IMR-90 (cell line): ENCODE measurements at regions not wholly inside any gene's neighbourhood (a gene's known extent, or its start where the extent isn't known, plus 50 kb on each side); places are given as distances from the start of the nearest gene placed in this dataset.

ENCODE experiments used
- ATAC-seq: fragments of 200-7000 bp; cut with Tn5 transposase; 2 replicates; pipeline ENCODE4 v1.9.1; 2020; ENCODE audit warnings: low read depth, mild to moderate bottlenecking, moderate library complexity
- BruUV-seq: library from RNA; stranded (reverse); fragments of 400-500 nt; replicated peaks from 2 replicates; lab custom pipeline; 2021; lab: Mats Ljungman, UMichigan
- CTCF ChIA-PET: fragments of 300-600 bp; formaldehyde crosslinking; extraction: SDS; loops from one replicate; lab custom pipeline; 2021; ENCODE audit warnings: antibody characterized with exemption; lab: Yijun Ruan, JAX
- POLR2A ChIA-PET: fragments of 300-600 bp; sonication (Branson Sonifier 250); formaldehyde crosslinking; loops from one replicate; lab custom pipeline; 2022; ENCODE audit warnings: antibody characterized with exemption; ENCODE audit not compliant: unreplicated experiment; lab: Charles Lee
- DNase-seq: peaks from one replicate; pipeline ENCODE4 v3.0.0; 2013
- H2AFZ ChIP-seq: replicated peaks from 2 replicates; pipeline ENCODE3; 2013; ENCODE audit warnings: low read length, mild to moderate bottlenecking; ENCODE audit not compliant: poor library complexity
- H2AK5ac ChIP-seq: 2 replicates; pipeline ENCODE4 v1.6.1; 2013; ENCODE audit warnings: low read depth, low read length, inconsistent platforms
- H2AK9ac ChIP-seq: replicated peaks from 2 replicates; pipeline ENCODE3; 2013; ENCODE audit warnings: mild to moderate bottlenecking, low read depth, low read length, moderate library complexity; ENCODE audit not compliant: poor library complexity
- H2BK120ac ChIP-seq: 2 replicates; pipeline ENCODE4 v1.6.1; 2013; ENCODE audit warnings: low read depth, low read length, inconsistent platforms
- H2BK15ac ChIP-seq: 3 replicates; pipeline ENCODE4 v1.6.1; 2013; ENCODE audit warnings: low read depth, low read length, inconsistent platforms
- H2BK20ac ChIP-seq: 2 replicates; pipeline ENCODE4 v1.6.1; 2013; ENCODE audit warnings: low read depth, mild to moderate bottlenecking, inconsistent platforms, low read length, moderate library complexity
- H2BK5ac ChIP-seq: 2 replicates; pipeline ENCODE4 v1.6.1; 2013; ENCODE audit warnings: mild to moderate bottlenecking, low read depth, low read length, inconsistent platforms; ENCODE audit not compliant: poor library complexity, severe bottlenecking
- H3K14ac ChIP-seq: replicated peaks from 2 replicates; pipeline ENCODE4 v1.6.1; 2013; ENCODE audit warnings: low read depth, low read length, inconsistent platforms
- H3K18ac ChIP-seq: 2 replicates; pipeline ENCODE4 v1.6.1; 2013; ENCODE audit warnings: low read depth, low read length, control low read depth
- H3K23ac ChIP-seq: 2 replicates; pipeline ENCODE4 v1.6.1; 2013; ENCODE audit warnings: low read depth, low read length, inconsistent platforms
- H3K27ac ChIP-seq: 2 replicates; pipeline ENCODE4 v1.5.1; 2013; ENCODE audit warnings: mild to moderate bottlenecking, control low read depth, low read length; ENCODE audit not compliant: insufficient read depth
- H3K27me3 ChIP-seq: 2 replicates; pipeline ENCODE4 v1.6.1; 2013; ENCODE audit warnings: low read length; ENCODE audit not compliant: control insufficient read depth, insufficient read depth
- H3K36me3 ChIP-seq: 2 replicates; pipeline ENCODE4 v1.6.1; 2013; ENCODE audit warnings: low read length, mixed read lengths; ENCODE audit not compliant: control insufficient read depth, insufficient read depth
- H3K4ac ChIP-seq: 2 replicates; pipeline ENCODE4 v1.6.1; 2013; ENCODE audit warnings: low read depth, low read length, inconsistent platforms
- H3K4me1 ChIP-seq: 2 replicates; pipeline ENCODE4 v1.6.1; 2013; ENCODE audit warnings: low read length, mixed read lengths; ENCODE audit not compliant: control insufficient read depth, insufficient read depth
- H3K4me2 ChIP-seq: 2 replicates; pipeline ENCODE4 v1.6.1; 2013; ENCODE audit warnings: low read depth, mild to moderate bottlenecking, control low read depth, low read length, moderate library complexity
- H3K4me3 ChIP-seq: 2 replicates; pipeline ENCODE4 v1.5.1; 2013; ENCODE audit warnings: low read depth, mild to moderate bottlenecking, control low read depth, low read length, moderate library complexity; ENCODE audit not compliant: insufficient read depth
- H3K56ac ChIP-seq: 2 replicates; pipeline ENCODE4 v1.6.1; 2013; ENCODE audit warnings: low read length, inconsistent platforms; ENCODE audit not compliant: insufficient read depth; ENCODE audit errors: extremely low read depth
- H3K79me1 ChIP-seq, 2 experiments: 2 replicates each; pipeline ENCODE4 v1.6.1; 2013; ENCODE audit warnings: low read length in 2 of 2, inconsistent platforms in 1 of 2, low read depth in 1 of 2
- H3K9ac ChIP-seq: 2 replicates; pipeline ENCODE4 v1.6.1; 2013; ENCODE audit warnings: low read depth, low read length, control low read depth
- H3K9me1 ChIP-seq: 2 replicates; pipeline ENCODE4 v1.6.1; 2013; ENCODE audit warnings: low read length, inconsistent platforms; ENCODE audit not compliant: insufficient read depth
- H3K9me3 ChIP-seq: 2 replicates; pipeline ENCODE4 v1.6.1; 2013; ENCODE audit warnings: low read length; ENCODE audit not compliant: control insufficient read depth, insufficient read depth
- H4K20me1 ChIP-seq: 2 replicates; pipeline ENCODE4 v1.6.1; 2013; ENCODE audit warnings: low read length, inconsistent platforms; ENCODE audit not compliant: insufficient read depth
- H4K5ac ChIP-seq: 2 replicates; pipeline ENCODE4 v1.6.1; 2013; ENCODE audit warnings: mild to moderate bottlenecking, low read depth, low read length, control low read depth
- H4K8ac ChIP-seq, 2 experiments: 2 replicates each; pipeline ENCODE4 v1.6.1; 2013; ENCODE audit warnings: low read depth in 2 of 2, low read length in 2 of 2, control low read depth in 1 of 2, inconsistent platforms in 1 of 2
- H4K91ac ChIP-seq: 2 replicates; pipeline ENCODE4 v1.6.1; 2013; ENCODE audit warnings: low read depth, low read length, inconsistent platforms; ENCODE audit not compliant: insufficient read depth
- BHLHE40 ChIP-seq: fragments of 150-350 bp; IDR thresholded peaks from 2 replicates; pipeline ENCODE4 v1.6.1; 2016; ENCODE audit warnings: mild to moderate bottlenecking, low read depth, low read length
- CEBPB ChIP-seq: IDR thresholded peaks from 2 replicates; pipeline ENCODE4 v1.6.1; 2012; ENCODE audit warnings: low read depth, low read length, improper control_type of control experiment
- CHD1 ChIP-seq: IDR thresholded peaks from 2 replicates; pipeline ENCODE4 v1.6.1; 2012; ENCODE audit warnings: low read depth, low read length, improper control_type of control experiment
- CTCF ChIP-seq: conservative IDR thresholded peaks from 2 replicates; pipeline ENCODE4 v1.5.1; 2012; ENCODE audit warnings: mild to moderate bottlenecking, low read depth, low read length, improper control_type of control experiment
- ELK1 ChIP-seq: fragments of 150-350 bp; IDR thresholded peaks from 2 replicates; pipeline ENCODE4 v1.6.1; 2016; ENCODE audit warnings: low read depth, mild to moderate bottlenecking, low read length, moderate library complexity, borderline replicate concordance
- MAFK ChIP-seq: IDR thresholded peaks from 2 replicates; pipeline ENCODE4 v1.6.1; 2012; ENCODE audit warnings: low read depth, low read length, improper control_type of control experiment
- MAZ ChIP-seq: IDR thresholded peaks from 2 replicates; pipeline ENCODE4 v1.6.1; 2012; ENCODE audit warnings: low read depth, mild to moderate bottlenecking, low read length, improper control_type of control experiment, moderate library complexity, borderline replicate concordance
- MXI1 ChIP-seq: IDR thresholded peaks from 2 replicates; pipeline ENCODE4 v1.6.1; 2012; ENCODE audit warnings: low read depth, mild to moderate bottlenecking, low read length, moderate library complexity, borderline replicate concordance
- POLR2A ChIP-seq: IDR thresholded peaks from 2 replicates; pipeline ENCODE4 v1.6.1; 2012; ENCODE audit warnings: mild to moderate bottlenecking, low read depth, low read length
- RAD21 ChIP-seq: IDR thresholded peaks from 2 replicates; pipeline ENCODE4 v1.6.1; 2012; ENCODE audit warnings: low read length, improper control_type of control experiment
- RCOR1 ChIP-seq: IDR thresholded peaks from 2 replicates; pipeline ENCODE4 v1.6.1; 2012; ENCODE audit warnings: mild to moderate bottlenecking, low read length, improper control_type of control experiment; ENCODE audit not compliant: insufficient replicate concordance
- RFX5 ChIP-seq: IDR thresholded peaks from 2 replicates; pipeline ENCODE4 v1.8.0; 2012; ENCODE audit warnings: low read depth, mild to moderate bottlenecking, low read length, moderate library complexity
- SMC3 ChIP-seq: fragments of 150-350 bp; IDR thresholded peaks from 2 replicates; pipeline ENCODE4 v1.6.1; 2016; ENCODE audit warnings: low read depth, mild to moderate bottlenecking, antibody characterized with exemption, low read length, moderate library complexity
- USF2 ChIP-seq: fragments of 150-350 bp; IDR thresholded peaks from 2 replicates; pipeline ENCODE4 v1.6.1; 2017; ENCODE audit warnings: mild to moderate bottlenecking, antibody characterized with exemption, low read length, low read depth
- WGBS, 2 experiments: methylation state at CpG; one replicate each; pipeline versions ENCODE4 v1.1.5 to v1.1.7; 2013; ENCODE audit warnings: missing lambda C conversion rate in 2 of 2; ENCODE audit not compliant: insufficient read length in 1 of 2; ENCODE audit errors: extremely low coverage in 2 of 2; 5-methylcytosine and 5-hydroxymethylcytosine counted together
- dilution Hi-C: fragments of 300-500 bp; cut with HindIII; formaldehyde crosslinking; loops from one replicate; pipeline ENCODE4 v1.14.3; 2018; ENCODE audit warnings: low sequenced_read_pairs; ENCODE audit not compliant: unreplicated experiment
- in situ Hi-C: fragments of 300-500 bp; cut with MboI; formaldehyde crosslinking; loops from 3 replicates; pipeline ENCODE4 v1.14.3; 2019; ENCODE audit warnings: low sequenced_read_pairs, inconsistent platforms, mixed read lengths
- intact Hi-C: fragments of 100-400 bp; cut with micrococcal nuclease; formaldehyde crosslinking; loops from 2 replicates; pipeline ENCODE4 v1.10.0; 2022

- Histone ChIP-seq H3K4me3 (no peak overlapping the region), H3K4me2 (no peak overlapping the region), H4K91ac (no peak overlapping the region), H3K4me1 (no peaks in the 10 kb centered on the region), H2BK20ac (no peak overlapping the region), H3K27ac (no peak overlapping the region), H3K9me1 (no peaks in the 10 kb centered on the region), H4K5ac (no peak overlapping the region), H4K20me1 (no peaks in the 10 kb centered on the region), H2AK9ac (no peak overlapping the region), H3K36me3 (no peaks in the 10 kb centered on the region), H3K9ac (no peak overlapping the region), H3K4ac (no peak overlapping the region), H3K14ac (no peak overlapping the region), H2BK120ac (no peak overlapping the region), H3K18ac (no peak overlapping the region), H4K8ac (no peak overlapping the region), H2AFZ (no peak overlapping the region), H3K56ac (no peak overlapping the region), H2BK15ac (no peak overlapping the region), H3K9me3 (no peaks in the 10 kb centered on the region), H2AK5ac (no peak overlapping the region), H3K23ac (no peak overlapping the region), H3K27me3 (no peaks in the 10 kb centered on the region; the same call in 1 of the 2 replicates), H3K79me1 (no peaks in the 10 kb centered on the region), H2BK5ac (no peak overlapping the region)
- ATAC-seq (no peak), DNase-seq (no peak)
- dilution Hi-C loops, result no loop called here
- ChIA-PET POLR2A (no interaction called here), CTCF (no interaction called here)
- in situ Hi-C loops, result no loop called here
- TF ChIP-seq ELK1, result no peak
- no peak for TF ChIP-seq CTCF
- TF ChIP-seq MXI1, result no peak
- no peak for TF ChIP-seq RAD21
- TF ChIP-seq SMC3, result no peak
- TF ChIP-seq POLR2A, result no peak
- TF ChIP-seq BHLHE40, result no peak
- TF ChIP-seq CEBPB, result no peak
- no peak for TF ChIP-seq USF2
- no peak for TF ChIP-seq CHD1
- no peak for TF ChIP-seq RCOR1
- no peak for TF ChIP-seq MAFK
- no peak for TF ChIP-seq RFX5
- no peak for TF ChIP-seq MAZ
- no CpG with 5 or more reads among the region's 2 CpGs for WGBS, 2 experiments
- no TSS peak for BruUV-seq
- intact Hi-C loops, result no loop called here
Measured at GRCh38 chr6:84512391-84512790, 252.0 kb downstream of the TBX18 start.
